ENCODE measurements at regions not wholly inside any gene's neighbourhood (a gene's known extent, or its start where the extent isn't known, plus 50 kb on each side); places are given as distances from the start of the nearest gene placed in this dataset.

DNA sequence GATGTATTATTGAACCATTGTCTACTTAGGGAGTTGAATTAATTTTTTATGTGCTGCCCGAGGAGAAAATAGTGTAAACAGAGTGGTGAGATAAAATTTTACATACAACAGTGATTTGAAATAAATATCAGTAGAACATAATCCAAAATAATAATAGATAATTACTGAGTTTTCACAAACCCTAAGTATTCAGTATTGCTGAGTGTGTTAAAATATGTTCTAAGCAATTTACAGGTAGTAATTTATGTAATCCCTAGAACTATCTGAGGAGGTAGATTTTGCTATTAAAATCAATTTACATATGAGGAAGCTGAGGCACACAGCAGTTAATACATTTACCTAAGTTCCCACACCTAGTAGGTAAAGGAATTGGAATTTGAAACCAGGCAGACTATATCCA is 134.7 kb upstream of the FAT1 start:
- Histone ChIP-seq H3K36me3 (ENCODE audit: control insufficient read depth in 2 of 2, insufficient read depth in 1 of 2, low read length in 2 of 2) (no peaks in the 10 kb centered on the region), H3K9me3 (ENCODE audit: control insufficient read depth, insufficient read depth, low read depth, low read length) (no peaks in the 10 kb centered on the region), H3K4me3 (ENCODE audit: low read depth, low read length) (no peak overlapping the region), H3K4me1 (ENCODE audit: control insufficient read depth, insufficient read depth, low read length) (peaks cover 4% of the 10 kb centered on the region; the same call in 1 of the 2 replicates), H3K27ac (ENCODE audit: extremely low read depth, low read depth, low read length) (no peak overlapping the region)
- TF ChIP-seq, protein P1, sequence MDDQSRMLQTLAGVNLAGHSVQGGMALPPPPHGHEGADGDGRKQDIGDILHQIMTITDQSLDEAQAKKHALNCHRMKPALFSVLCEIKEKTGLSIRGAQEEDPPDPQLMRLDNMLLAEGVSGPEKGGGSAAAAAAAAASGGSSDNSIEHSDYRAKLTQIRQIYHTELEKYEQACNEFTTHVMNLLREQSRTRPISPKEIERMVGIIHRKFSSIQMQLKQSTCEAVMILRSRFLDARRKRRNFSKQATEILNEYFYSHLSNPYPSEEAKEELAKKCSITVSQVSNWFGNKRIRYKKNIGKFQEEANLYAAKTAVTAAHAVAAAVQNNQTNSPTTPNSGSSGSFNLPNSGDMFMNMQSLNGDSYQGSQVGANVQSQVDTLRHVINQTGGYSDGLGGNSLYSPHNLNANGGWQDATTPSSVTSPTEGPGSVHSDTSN (CRISPR knock-in tag; IDR thresholded peaks at IDR 0.05): no peak
- TF ChIP-seq, protein P2, sequence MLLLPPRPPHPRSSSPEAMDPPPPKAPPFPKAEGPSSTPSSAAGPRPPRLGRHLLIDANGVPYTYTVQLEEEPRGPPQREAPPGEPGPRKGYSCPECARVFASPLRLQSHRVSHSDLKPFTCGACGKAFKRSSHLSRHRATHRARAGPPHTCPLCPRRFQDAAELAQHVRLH (tag by site-specific recombination; IDR thresholded peaks at IDR 0.05): no peak
- TF ChIP-seq ZBTB48 (tag by site-specific recombination; IDR thresholded peaks at IDR 0.05) (no peak), ZNF426 (tag by site-specific recombination; IDR thresholded peaks at IDR 0.05) (no peak), ZNF626 (tag by site-specific recombination; IDR thresholded peaks at IDR 0.05) (no peak), ZNF548 (tag by site-specific recombination; IDR thresholded peaks at IDR 0.05) (no peak), SP2 (tag by site-specific recombination; IDR thresholded peaks at IDR 0.05) (no peak), HOXC10 (CRISPR knock-in tag; IDR thresholded peaks at IDR 0.05) (no peak), KLF8 (tag by site-specific recombination; IDR thresholded peaks at IDR 0.05) (no peak)
- ChIA-PET CTCF (no interaction called here), POLR2A (no interaction called here)

- H3K36me3 ChIP-seq (ENCODE audit: control insufficient read depth in 2 of 2, insufficient read depth in 1 of 2, low read length in 2 of 2): no peaks in the 10 kb centered on the region
- H3K9me3 ChIP-seq (ENCODE audit: control insufficient read depth, insufficient read depth, low read depth, low read length): no peaks in the 10 kb centered on the region
- TF ChIP-seq ZNF121 (tag by site-specific recombination; IDR thresholded peaks at IDR 0.05) (no peak), SALL2 (tag by site-specific recombination; IDR thresholded peaks at IDR 0.05; ENCODE audit: borderline replicate concordance) (no peak), PATZ1 (tag by site-specific recombination; IDR thresholded peaks at IDR 0.05) (no peak), ZNF341 (tag by site-specific recombination; IDR thresholded peaks at IDR 0.05; ENCODE audit: low read depth) (no peak)
- TF ChIP-seq, protein P3, sequence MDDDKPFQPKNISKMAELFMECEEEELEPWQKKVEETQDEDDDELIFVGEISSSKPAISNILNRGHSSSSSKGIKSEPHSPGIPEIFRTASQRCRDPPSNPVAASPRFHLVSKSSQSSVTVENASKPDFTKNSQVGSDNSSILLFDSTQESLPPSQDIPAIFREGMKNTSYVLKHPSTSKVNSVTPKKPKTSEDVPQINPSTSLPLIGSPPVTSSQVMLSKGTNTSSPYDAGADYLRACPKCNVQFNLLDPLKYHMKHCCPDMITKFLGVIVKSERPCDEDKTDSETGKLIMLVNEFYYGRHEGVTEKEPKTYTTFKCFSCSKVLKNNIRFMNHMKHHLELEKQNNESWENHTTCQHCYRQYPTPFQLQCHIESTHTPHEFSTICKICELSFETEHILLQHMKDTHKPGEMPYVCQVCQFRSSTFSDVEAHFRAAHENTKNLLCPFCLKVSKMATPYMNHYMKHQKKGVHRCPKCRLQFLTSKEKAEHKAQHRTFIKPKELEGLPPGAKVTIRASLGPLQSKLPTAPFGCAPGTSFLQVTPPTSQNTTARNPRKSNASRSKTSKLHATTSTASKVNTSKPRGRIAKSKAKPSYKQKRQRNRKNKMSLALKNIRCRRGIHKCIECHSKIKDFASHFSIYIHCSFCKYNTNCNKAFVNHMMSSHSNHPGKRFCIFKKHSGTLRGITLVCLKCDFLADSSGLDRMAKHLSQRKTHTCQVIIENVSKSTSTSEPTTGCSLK (tag by site-specific recombination; IDR thresholded peaks at IDR 0.05): no peak
- H3K4me1 ChIP-seq (ENCODE audit: control insufficient read depth, insufficient read depth, low read length): peaks cover 4% of the 10 kb centered on the region; the same call in 1 of the 2 replicates
- CTCF ChIA-PET: no interaction called here
- H3K4me3 ChIP-seq (ENCODE audit: low read depth, low read length): no peak overlapping the region
- H3K27ac ChIP-seq (ENCODE audit: extremely low read depth, low read depth, low read length): no peak overlapping the region
- POLR2A ChIA-PET: no interaction called here
Observed at GRCh38 chr4:186859420-186859819, 135.8 kb upstream of the FAT1 start.

- no peak for TF ChIP-seq ZNF530 (tag by site-specific recombination; IDR thresholded peaks at IDR 0.05; ENCODE audit: low read depth)
- no peak for TF ChIP-seq ZNF248 (tag by site-specific recombination; IDR thresholded peaks at IDR 0.05)
- no peak for TF ChIP-seq ZNF48 (tag by site-specific recombination; IDR thresholded peaks at IDR 0.05)
- no peak for TF ChIP-seq ZNF114 (tag by site-specific recombination; IDR thresholded peaks at IDR 0.05)
- no peak for TF ChIP-seq KLF10 (tag by site-specific recombination; IDR thresholded peaks at IDR 0.05)
- no peak for TF ChIP-seq ELK4 (IDR thresholded peaks at IDR 0.05; ENCODE audit: borderline replicate concordance, low read depth, low read length)
- TF ChIP-seq ZSCAN23 (tag by site-specific recombination; IDR thresholded peaks at IDR 0.05): no peak
- no peak for TF ChIP-seq ZNF311 (tag by site-specific recombination; IDR thresholded peaks at IDR 0.05; ENCODE audit: borderline replicate concordance)
- no peaks in the 10 kb centered on the region for H3K9me3 ChIP-seq (ENCODE audit: control insufficient read depth, insufficient read depth, low read depth, low read length)
- ChIA-PET CTCF (no interaction called here), POLR2A (no interaction called here)
- peaks cover 4% of the 10 kb centered on the region; the same call in 1 of the 2 replicates for H3K4me1 ChIP-seq (ENCODE audit: control insufficient read depth, insufficient read depth, low read length)
- no peak overlapping the region for H3K27ac ChIP-seq (ENCODE audit: extremely low read depth, low read depth, low read length)
- H3K36me3 ChIP-seq (ENCODE audit: control insufficient read depth in 2 of 2, insufficient read depth in 1 of 2, low read length in 2 of 2): no peaks in the 10 kb centered on the region
- no peak overlapping the region for H3K4me3 ChIP-seq (ENCODE audit: low read depth, low read length)
Observed at GRCh38 chr4:186861317-186861716, 137.7 kb upstream of the FAT1 start.

All from HEK293 (cell line).